ENCODE measurements at regions not wholly inside any gene's neighbourhood (a gene's known extent, or its start where the extent isn't known, plus 50 kb on each side); places are given as distances from the start of the nearest gene placed in this dataset.

- in situ Hi-C loops (cut with HindIII; ENCODE audit: low sequenced_read_pairs), result no loop called here
- TF ChIP-seq CTCF (IDR thresholded peaks at IDR 0.05; ENCODE audit: low read depth, low read length, missing control alignments), result no peak
- no peak for DNase-seq (ENCODE audit: low read depth)
- H3K4me3 ChIP-seq (ENCODE audit: low read depth, low read length), result no peak overlapping the region
Observed at GRCh38 chr21:31443736-31444521, 99.9 kb upstream of the TIAM1 start.

GRCh38 chr21:31442339-31442738 lies 98.3 kb upstream of the TIAM1 start:
- in situ Hi-C loops (cut with HindIII; ENCODE audit: low sequenced_read_pairs), result no loop called here
- no peak overlapping the region for H3K4me3 ChIP-seq (ENCODE audit: low read depth, low read length)

GRCh38 chr21:31429506-31429905 lies 85.4 kb upstream of the TIAM1 start:
- DNase-seq (ENCODE audit: low read depth), result no peak
- no peak for TF ChIP-seq CTCF (IDR thresholded peaks at IDR 0.05; ENCODE audit: low read depth, low read length, missing control alignments)

More at GRCh38 chr21:31442339-31442738, 98.3 kb upstream of the TIAM1 start:
- DNase-seq (ENCODE audit: low read depth), result no peak
- no peak for TF ChIP-seq CTCF (IDR thresholded peaks at IDR 0.05; ENCODE audit: low read depth, low read length, missing control alignments)

GRCh38 chr21:31426235-31426797 lies 82.3 kb upstream of the TIAM1 start:
- TF ChIP-seq CTCF (IDR thresholded peaks at IDR 0.05; ENCODE audit: low read depth, low read length, missing control alignments), result no peak
- in situ Hi-C loops (cut with HindIII; ENCODE audit: low sequenced_read_pairs), result no loop called here
- no peak overlapping the region for H3K4me3 ChIP-seq (ENCODE audit: low read depth, low read length)
- DNase-seq (ENCODE audit: low read depth), result peak; percentile 85

More at GRCh38 chr21:31429506-31429905, 85.4 kb upstream of the TIAM1 start:
- in situ Hi-C loops (cut with HindIII; ENCODE audit: low sequenced_read_pairs), result no loop called here
- no peak overlapping the region for H3K4me3 ChIP-seq (ENCODE audit: low read depth, low read length)

GRCh38 chr21:31425138-31425537 lies 81.1 kb upstream of the TIAM1 start:
- H3K4me3 ChIP-seq (ENCODE audit: low read depth, low read length), result no peak overlapping the region
- DNase-seq (ENCODE audit: low read depth), result no peak
- no peak for TF ChIP-seq CTCF (IDR thresholded peaks at IDR 0.05; ENCODE audit: low read depth, low read length, missing control alignments)
- in situ Hi-C loops (cut with HindIII; ENCODE audit: low sequenced_read_pairs), result no loop called here

- no peak overlapping the region for H3K4me3 ChIP-seq (ENCODE audit: low read depth, low read length)
- no peak for DNase-seq (ENCODE audit: low read depth)
- TF ChIP-seq CTCF (IDR thresholded peaks at IDR 0.05; ENCODE audit: low read depth, low read length, missing control alignments), result no peak
- in situ Hi-C loops (cut with HindIII; ENCODE audit: low sequenced_read_pairs), result no loop called here
Observed at GRCh38 chr21:31424058-31424457, 80.0 kb upstream of the TIAM1 start.

Data from astrocyte of the cerebellum (primary cell).